Keratinocyte (primary cell): ENCODE measurements at regions not wholly inside any gene's neighbourhood (a gene's known extent, or its start where the extent isn't known, plus 50 kb on each side); places are given as distances from the start of the nearest gene placed in this dataset.

ENCODE experiments used
- DNase-seq: peaks from one replicate; pipeline ENCODE4 v3.0.0-alpha.2; 2011; ENCODE audit warnings: low read depth, missing footprints, low spot score
- FAIRE-seq: peaks from 2 replicates; lab custom pipeline; 2011; peaks lifted over from hg19 to GRCh38; lab: Jason Lieb, UNC
- H2AFZ ChIP-seq: 2 replicates; pipeline ENCODE4 v1.6.0; 2012; ENCODE audit warnings: low read length, control low read depth, inconsistent platforms; ENCODE audit not compliant: control insufficient read depth
- H3K27ac ChIP-seq: 2 replicates; pipeline ENCODE4 v1.5.1; 2011; ENCODE audit warnings: low read length; ENCODE audit not compliant: control insufficient read depth, insufficient read depth
- H3K27me3 ChIP-seq: 3 replicates; pipeline ENCODE4 v1.6.0; 2011; ENCODE audit warnings: low read length; ENCODE audit not compliant: control insufficient read depth, insufficient read depth; ENCODE audit errors: extremely low read depth
- H3K36me3 ChIP-seq, 2 experiments: 2 replicates in 1 of 2; 3 replicates in 1 of 2; pipeline ENCODE4 v1.5.1; 2011; ENCODE audit warnings: low read length in 2 of 2, mild to moderate bottlenecking in 1 of 2; ENCODE audit not compliant: control insufficient read depth in 2 of 2, insufficient read depth in 2 of 2; ENCODE audit errors: extremely low read depth in 1 of 2
- H3K4me1 ChIP-seq: 3 replicates; pipeline ENCODE4 v1.5.1; 2011; ENCODE audit warnings: low read length; ENCODE audit not compliant: control insufficient read depth, insufficient read depth; ENCODE audit errors: extremely low read depth
- H3K4me2 ChIP-seq: 3 replicates; pipeline ENCODE4 v1.6.0; 2011; ENCODE audit warnings: low read depth, low read length; ENCODE audit not compliant: control insufficient read depth, insufficient read depth; ENCODE audit errors: extremely low read depth
- H3K4me3 ChIP-seq, 3 experiments: fragments of 200-600 bp in 1 of 3; sonication (generic) in 1 of 3; 2 replicates in 2 of 3; 3 replicates in 1 of 3; pipeline ENCODE4 v1.5.1; 2011 to 2016; ENCODE audit warnings: low read length in 3 of 3, mild to moderate bottlenecking in 3 of 3, control low read depth in 2 of 3, inconsistent platforms in 1 of 3, low read depth in 1 of 3, mixed read lengths in 1 of 3, mixed run types in 1 of 3, moderate library complexity in 1 of 3; ENCODE audit not compliant: control insufficient read depth in 2 of 3, insufficient read depth in 2 of 3; ENCODE audit errors: extremely low read depth in 1 of 3
- H3K79me2 ChIP-seq: 2 replicates; pipeline ENCODE4 v1.6.0; 2012; ENCODE audit warnings: low read length; ENCODE audit not compliant: control insufficient read depth, insufficient read depth
- H3K9ac ChIP-seq: 3 replicates; pipeline ENCODE4 v1.6.0; 2011; ENCODE audit warnings: low read length; ENCODE audit not compliant: control insufficient read depth, insufficient read depth; ENCODE audit errors: extremely low read depth
- H3K9me1 ChIP-seq: 3 replicates; pipeline ENCODE4 v1.6.0; 2011; ENCODE audit warnings: low read length; ENCODE audit not compliant: control insufficient read depth, insufficient read depth; ENCODE audit errors: extremely low read depth
- H3K9me3 ChIP-seq: 2 replicates; pipeline ENCODE4 v1.5.1; 2012; ENCODE audit warnings: low read depth, low read length; ENCODE audit not compliant: control insufficient read depth
- H4K20me1 ChIP-seq: 3 replicates; pipeline ENCODE4 v1.6.0; 2011; ENCODE audit warnings: low read length; ENCODE audit not compliant: control insufficient read depth, insufficient read depth; ENCODE audit errors: extremely low read depth
- EZH2 ChIP-seq: IDR thresholded peaks from one replicate; pipeline ENCODE4 v1.6.1; 2012; ENCODE audit warnings: inconsistent platforms, mild to moderate bottlenecking, low read length, moderate library complexity
- dilution Hi-C: fragments of 300-500 bp; cut with MboI; formaldehyde crosslinking; loops from one replicate; pipeline ENCODE4 v1.7.0; 2020; ENCODE audit warnings: low sequenced_read_pairs; ENCODE audit not compliant: extremely low pct_ligation_motif_present
- TF ChIP-seq, protein P1 (sequence below), 3 experiments: IDR thresholded peaks in 1 of 3; conservative IDR thresholded peaks in 1 of 3; optimal IDR thresholded peaks in 1 of 3; 2 replicates in 2 of 3; 3 replicates in 1 of 3; pipeline versions ENCODE3 to v1.5.1; 2011; ENCODE audit warnings: low read length in 3 of 3, mild to moderate bottlenecking in 3 of 3, moderate library complexity in 2 of 3, control low read depth in 1 of 3, inconsistent platforms in 1 of 3; ENCODE audit not compliant: insufficient read depth in 2 of 3; ENCODE audit errors: extremely low read depth in 1 of 3

DNA sequence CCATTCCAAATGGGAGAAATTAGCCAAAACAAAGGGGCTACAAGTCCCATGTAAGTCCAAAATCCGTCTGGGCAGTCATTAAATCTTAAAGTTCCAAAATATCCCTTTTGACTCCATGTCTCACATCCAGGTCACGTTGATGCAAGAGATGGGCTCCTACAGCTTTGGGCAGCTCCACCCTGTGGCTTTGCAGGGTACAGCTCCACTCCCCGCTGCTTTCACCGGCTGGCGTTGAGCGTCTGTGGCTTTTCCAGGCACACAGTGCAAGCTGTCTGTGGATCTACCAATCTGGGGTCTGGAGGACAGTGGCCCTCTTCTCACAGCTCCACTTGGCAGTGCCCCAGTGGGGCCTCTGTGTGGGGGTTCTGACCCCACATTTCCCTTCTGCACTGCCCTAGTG lies 130.2 kb downstream of the TPR start:
- Histone ChIP-seq H3K9me3 (no peaks in the 10 kb centered on the region), H3K27me3 (no peaks in the 10 kb centered on the region), H3K9me1 (no peaks in the 10 kb centered on the region), H3K79me2 (no peaks in the 10 kb centered on the region), H3K36me3 (no peaks in the 10 kb centered on the region), H3K4me3 (no peak overlapping the region), H2AFZ (no peak overlapping the region), H3K27ac (no peak overlapping the region), H3K4me1 (peaks cover 6% of the 10 kb centered on the region), H4K20me1 (no peaks in the 10 kb centered on the region), H3K4me2 (no peak overlapping the region), H3K9ac (no peak overlapping the region)
- DNase-seq = no peak
- dilution Hi-C loops = no loop called here
- TF ChIP-seq, protein P1, sequence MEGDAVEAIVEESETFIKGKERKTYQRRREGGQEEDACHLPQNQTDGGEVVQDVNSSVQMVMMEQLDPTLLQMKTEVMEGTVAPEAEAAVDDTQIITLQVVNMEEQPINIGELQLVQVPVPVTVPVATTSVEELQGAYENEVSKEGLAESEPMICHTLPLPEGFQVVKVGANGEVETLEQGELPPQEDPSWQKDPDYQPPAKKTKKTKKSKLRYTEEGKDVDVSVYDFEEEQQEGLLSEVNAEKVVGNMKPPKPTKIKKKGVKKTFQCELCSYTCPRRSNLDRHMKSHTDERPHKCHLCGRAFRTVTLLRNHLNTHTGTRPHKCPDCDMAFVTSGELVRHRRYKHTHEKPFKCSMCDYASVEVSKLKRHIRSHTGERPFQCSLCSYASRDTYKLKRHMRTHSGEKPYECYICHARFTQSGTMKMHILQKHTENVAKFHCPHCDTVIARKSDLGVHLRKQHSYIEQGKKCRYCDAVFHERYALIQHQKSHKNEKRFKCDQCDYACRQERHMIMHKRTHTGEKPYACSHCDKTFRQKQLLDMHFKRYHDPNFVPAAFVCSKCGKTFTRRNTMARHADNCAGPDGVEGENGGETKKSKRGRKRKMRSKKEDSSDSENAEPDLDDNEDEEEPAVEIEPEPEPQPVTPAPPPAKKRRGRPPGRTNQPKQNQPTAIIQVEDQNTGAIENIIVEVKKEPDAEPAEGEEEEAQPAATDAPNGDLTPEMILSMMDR (optimal IDR thresholded peaks at IDR 0.05 in 1 of 3, IDR thresholded peaks at IDR 0.05 in 1 of 3, conservative IDR thresholded peaks at IDR 0.05 in 1 of 3; ENCODE audit: extremely low read depth in 1 of 3, insufficient read depth in 2 of 3, low read length in 3 of 3) = peak; percentile 25 to 46 (median 43)
- no peak for TF ChIP-seq EZH2
- FAIRE-seq = peak; percentile 9
